Astrocyte (in vitro differentiated cells and primary cell): ENCODE measurements at regions not wholly inside any gene's neighbourhood (a gene's known extent, or its start where the extent isn't known, plus 50 kb on each side); places are given as distances from the start of the nearest gene placed in this dataset.

Source experiments
- EZH2 ChIP-seq: IDR thresholded peaks from 2 replicates; pipeline ENCODE4 v1.6.1; 2012; ENCODE audit warnings: mild to moderate bottlenecking, low read length, inconsistent platforms; ENCODE audit not compliant: insufficient read depth
- TF ChIP-seq, protein P1 (sequence below): IDR thresholded peaks from 2 replicates; pipeline ENCODE4 v1.5.1; 2011; ENCODE audit warnings: low read depth, mild to moderate bottlenecking, inconsistent platforms, low read length, moderate library complexity; ENCODE audit not compliant: insufficient read depth

DNA sequence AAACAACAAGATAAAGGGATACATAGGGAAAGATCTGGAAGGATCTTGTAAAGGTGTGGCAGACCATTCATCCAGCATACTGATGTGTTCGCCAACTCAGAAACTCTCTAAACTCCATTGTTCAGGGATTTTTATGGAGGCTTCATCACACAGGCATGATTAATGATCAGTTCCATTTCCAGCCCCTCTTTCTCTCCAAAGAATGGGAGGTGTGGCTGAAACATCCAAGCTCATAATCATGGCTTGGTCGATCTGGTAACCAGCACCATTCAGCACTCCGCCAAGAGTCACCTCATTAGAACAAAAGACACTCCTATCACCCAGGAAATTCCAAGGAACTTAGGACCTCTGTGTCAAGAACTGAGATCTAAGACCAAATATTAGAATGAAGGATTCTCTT, 180.6 kb upstream of the RNPC3 start:
- TF ChIP-seq EZH2: no peak
- TF ChIP-seq, protein P1, sequence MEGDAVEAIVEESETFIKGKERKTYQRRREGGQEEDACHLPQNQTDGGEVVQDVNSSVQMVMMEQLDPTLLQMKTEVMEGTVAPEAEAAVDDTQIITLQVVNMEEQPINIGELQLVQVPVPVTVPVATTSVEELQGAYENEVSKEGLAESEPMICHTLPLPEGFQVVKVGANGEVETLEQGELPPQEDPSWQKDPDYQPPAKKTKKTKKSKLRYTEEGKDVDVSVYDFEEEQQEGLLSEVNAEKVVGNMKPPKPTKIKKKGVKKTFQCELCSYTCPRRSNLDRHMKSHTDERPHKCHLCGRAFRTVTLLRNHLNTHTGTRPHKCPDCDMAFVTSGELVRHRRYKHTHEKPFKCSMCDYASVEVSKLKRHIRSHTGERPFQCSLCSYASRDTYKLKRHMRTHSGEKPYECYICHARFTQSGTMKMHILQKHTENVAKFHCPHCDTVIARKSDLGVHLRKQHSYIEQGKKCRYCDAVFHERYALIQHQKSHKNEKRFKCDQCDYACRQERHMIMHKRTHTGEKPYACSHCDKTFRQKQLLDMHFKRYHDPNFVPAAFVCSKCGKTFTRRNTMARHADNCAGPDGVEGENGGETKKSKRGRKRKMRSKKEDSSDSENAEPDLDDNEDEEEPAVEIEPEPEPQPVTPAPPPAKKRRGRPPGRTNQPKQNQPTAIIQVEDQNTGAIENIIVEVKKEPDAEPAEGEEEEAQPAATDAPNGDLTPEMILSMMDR: no peak
